ENCODE measurements at regions not wholly inside any gene's neighbourhood (a gene's known extent, or its start where the extent isn't known, plus 50 kb on each side); places are given as distances from the start of the nearest gene placed in this dataset.
"Not testable (repeated sequence)": the region's sequence is repeated elsewhere in the genome, so short reads cannot be mapped to it uniquely, and the experiment has no call there.

- no peak for DNase-seq
Observed at GRCh38 chr6:77322604-77323003, 140.7 kb downstream of the HTR1B start.

GRCh38 chr6:77318256-77318655 is 145.0 kb downstream of the HTR1B start:
- no peak for DNase-seq

GRCh38 chr6:77313595-77313994 is 149.7 kb downstream of the HTR1B start:
- DNase-seq, result no peak

DNA sequence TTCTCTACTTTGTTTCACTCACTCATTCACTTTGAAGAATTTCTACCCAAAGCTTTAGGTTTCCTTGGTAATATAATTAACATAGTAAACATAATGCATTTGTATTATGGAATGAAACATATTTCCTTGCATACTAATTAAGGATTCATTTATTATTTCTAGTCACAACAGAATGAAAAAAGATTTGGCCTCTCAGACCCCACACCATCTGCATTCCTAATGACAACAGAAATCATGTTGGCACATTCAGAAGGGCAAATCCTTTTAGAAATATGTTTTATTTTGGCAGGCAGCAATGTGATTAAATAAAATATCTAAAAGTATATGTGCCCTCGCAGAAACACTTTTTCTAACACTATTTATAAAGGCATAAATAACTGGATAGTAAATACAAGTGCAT is 163.4 kb downstream of the HTR1B start:
- DNase-seq, result no peak

DNA sequence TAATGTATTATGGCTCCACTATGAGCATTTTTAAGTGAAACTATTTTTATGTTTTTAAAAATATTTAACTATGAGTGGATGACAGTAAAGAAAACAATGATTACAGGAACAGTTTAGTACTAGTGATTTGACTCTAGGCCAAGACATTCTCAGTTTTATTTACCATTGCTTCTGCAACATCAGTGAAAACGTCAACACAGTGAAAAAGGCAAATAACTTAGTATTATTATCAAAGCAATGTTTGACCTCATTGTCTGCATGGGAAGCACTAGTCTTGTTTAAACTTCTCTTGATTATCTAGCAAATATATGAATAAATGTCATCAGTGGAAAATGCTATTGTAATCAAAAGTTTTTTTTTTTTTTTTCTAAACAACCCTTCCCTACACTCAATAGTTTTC is 165.0 kb downstream of the HTR1B start:
- DNase-seq, result no peak

- DNase-seq, result no peak
Observed at GRCh38 chr6:77292564-77293546, 170.4 kb downstream of the HTR1B start.

- DNase-seq, result no peak
Observed at GRCh38 chr6:77290798-77291197, 172.5 kb downstream of the HTR1B start.

GRCh38 chr6:77286541-77286940 is 176.8 kb downstream of the HTR1B start:
- DNase-seq, result no peak

DNA sequence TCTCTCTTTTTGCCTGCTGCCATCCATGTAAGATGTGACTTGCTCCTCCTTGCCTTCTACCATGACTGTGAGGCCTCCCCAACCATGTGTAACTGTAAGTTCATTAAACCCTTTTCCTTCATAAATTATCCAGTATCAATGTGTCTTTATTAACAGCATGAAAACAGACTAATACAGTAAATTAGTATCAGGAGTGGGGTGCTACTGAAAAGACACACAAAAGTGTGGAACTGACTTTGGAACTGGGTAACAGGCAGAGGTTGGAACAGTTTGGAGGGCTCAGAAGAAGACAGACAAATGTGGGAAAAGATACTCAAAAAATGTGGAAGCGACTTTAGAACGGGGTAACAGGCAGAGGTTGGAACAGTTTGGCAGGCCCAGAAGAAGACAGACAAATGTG is 189.4 kb downstream of the HTR1B start:
- DNase-seq, result no peak

- DNase-seq, result no peak
Observed at GRCh38 chr6:77264970-77265369, 198.3 kb downstream of the HTR1B start.

DNA sequence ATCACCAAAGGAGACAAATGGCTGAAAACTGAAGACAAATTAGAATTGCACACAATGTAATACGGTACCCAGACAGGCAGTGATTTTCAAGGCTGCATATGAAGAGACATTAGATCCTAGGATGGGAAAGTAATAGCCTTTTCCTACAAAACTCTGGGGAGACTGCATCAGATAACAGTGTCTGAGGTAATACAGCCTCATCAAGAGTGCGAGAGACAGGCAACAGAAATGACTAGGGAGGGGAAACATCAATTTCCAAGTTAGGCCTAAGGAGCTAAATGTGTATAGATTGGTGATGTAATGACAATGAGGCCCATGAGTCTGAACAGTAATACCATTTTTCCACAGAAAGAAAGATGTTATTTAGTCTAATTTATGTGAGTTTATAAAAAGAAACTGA is 200.3 kb downstream of the HTR1B start:
- DNase-seq, result no peak

GRCh38 chr6:77251801-77252200 is 211.5 kb downstream of the HTR1B start:
- DNase-seq, result not testable (repeated sequence)

- no peak for DNase-seq
Observed at GRCh38 chr6:77249560-77249959, 213.7 kb downstream of the HTR1B start.

GRCh38 chr6:77245026-77245425 is 218.3 kb downstream of the HTR1B start:
- no peak for DNase-seq

DNA sequence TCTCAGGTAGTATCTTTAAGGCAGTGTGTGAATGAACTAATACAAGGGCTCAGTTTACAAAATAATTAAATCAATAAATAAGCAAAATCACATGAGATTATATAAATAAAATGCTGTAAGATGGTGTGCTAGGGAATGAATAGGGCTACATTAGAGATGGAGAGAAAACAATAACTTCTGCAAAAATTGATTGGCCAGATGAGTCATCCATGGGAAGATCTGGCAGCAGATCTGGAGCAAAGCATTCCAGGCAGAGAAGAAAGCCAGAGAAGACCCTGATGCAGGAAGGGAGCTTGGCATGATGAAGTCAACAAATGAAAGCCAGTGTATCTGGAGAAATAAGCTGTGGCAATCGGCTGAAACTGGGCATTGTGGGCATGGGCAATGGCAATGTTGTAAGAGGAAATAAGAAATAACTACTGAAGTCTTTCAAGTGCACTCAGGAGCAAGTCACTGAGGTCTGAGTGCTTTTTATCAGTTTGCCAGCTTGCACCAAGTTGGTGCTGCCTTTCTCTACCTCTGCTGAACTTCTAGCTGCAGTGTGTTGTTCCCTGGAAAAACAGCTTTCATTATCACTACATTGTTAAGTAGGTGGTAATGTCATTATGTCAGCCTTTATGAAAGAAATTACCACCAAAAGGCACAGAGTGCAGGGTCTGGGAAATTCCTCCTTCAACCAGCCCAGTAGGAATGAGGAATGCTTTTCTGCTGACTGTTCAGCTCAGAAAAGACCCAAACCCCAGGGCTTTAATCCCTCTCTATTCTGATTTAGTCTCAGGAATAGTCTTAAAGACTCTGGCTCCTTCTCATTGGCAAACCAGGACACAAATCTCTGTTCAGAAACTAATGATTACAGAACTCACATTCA is 231.6 kb downstream of the HTR1B start:
- DNase-seq, result no peak

- DNase-seq, result no peak
Observed at GRCh38 chr6:77228279-77228678, 235.0 kb downstream of the HTR1B start.

- DNase-seq, result no peak
Observed at GRCh38 chr6:77217896-77218295, 245.4 kb downstream of the HTR1B start.

DNA sequence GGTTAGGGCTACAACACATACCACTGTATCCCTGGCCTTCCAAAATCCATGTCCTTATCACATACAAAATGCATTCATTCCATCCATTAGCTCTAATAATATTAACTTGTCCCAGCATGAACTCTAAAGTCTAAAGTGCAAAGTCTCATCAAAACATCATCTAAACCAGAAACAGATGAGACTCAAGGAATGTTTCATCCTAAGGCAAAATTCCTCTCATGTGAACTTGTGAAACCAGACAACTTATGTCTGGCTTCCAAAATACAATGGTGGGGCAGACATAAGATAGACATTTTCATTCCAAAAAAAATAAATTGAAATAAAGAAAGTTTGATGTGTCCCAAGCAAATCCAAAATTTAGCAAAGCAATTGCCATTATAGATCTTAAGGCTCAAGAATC is 257.4 kb downstream of the HTR1B start:
- no peak for DNase-seq

DNA sequence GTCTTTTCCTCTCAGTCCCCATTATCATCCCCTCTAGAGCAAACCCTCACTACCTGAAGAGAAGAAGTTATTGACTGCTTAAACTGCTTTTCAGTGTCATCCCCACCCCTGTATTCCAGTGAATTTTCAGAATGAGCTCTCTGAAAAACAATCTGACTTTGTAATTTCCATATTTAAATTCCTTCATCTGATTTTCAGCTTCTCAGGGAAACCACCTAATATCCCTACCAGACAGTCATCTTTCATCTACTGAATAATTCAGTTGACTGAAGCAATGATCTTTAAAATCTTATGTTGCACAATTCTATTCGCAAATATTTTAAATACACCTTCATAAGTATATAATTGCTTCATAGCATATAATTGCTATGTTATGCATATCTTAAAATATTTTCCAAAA is 258.7 kb downstream of the HTR1B start:
- DNase-seq, result no peak

- no peak for DNase-seq
Observed at GRCh38 chr6:77183447-77183846, 279.8 kb downstream of the HTR1B start.

DNA sequence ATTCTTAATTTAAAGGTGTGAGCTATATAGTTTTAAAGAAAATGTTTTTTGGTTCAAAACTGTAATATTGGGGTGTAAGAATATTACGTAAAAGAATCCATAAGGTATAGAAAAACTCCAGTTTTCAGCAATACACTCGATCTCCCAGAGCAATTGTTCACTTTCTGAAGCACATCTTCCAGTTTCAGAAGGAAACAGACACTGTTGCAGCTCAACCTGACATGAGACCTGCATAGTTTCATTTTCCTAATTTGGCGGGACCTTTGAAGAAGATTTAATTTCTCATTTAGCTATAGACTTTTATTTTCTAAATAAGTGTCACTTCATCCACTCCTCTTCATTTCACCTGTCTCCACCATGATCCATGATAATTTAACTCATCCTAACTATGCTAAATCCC is 281.5 kb downstream of the HTR1B start:
- DNase-seq, result no peak

- DNase-seq, result no peak
Observed at GRCh38 chr6:77180326-77180725, 283.0 kb downstream of the HTR1B start.

DNA sequence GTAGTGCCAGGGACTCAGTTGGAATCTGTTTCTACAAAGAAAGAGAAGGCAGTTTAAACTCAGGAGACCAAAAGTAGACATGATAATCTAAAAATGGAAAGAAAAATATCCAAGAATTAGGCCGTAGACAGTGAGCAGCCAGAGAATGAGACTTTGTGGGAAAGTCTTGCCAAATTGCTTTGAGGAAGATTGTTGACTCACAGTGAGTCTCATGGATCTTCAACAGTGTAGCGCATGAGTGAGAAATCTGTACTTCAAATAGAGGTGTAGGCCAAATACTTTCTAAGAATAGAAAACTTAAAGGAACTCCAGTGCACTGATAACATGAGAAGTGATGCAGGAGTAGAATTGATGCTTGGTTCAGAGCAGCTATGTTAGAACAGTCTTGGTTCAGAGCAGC is 284.5 kb downstream of the HTR1B start:
- DNase-seq, result no peak

Measured in right kidney (tissue), 1 donor.